HEK293 (cell line): ENCODE measurements at regions not wholly inside any gene's neighbourhood (a gene's known extent, or its start where the extent isn't known, plus 50 kb on each side); places are given as distances from the start of the nearest gene placed in this dataset.

ENCODE experiments used
- CTCF ChIA-PET: fragments of 350-600 bp; formaldehyde crosslinking; extraction: SDS; loops from one replicate; lab custom pipeline; 2021; ENCODE audit warnings: antibody characterized with exemption; lab: Yijun Ruan, JAX
- POLR2A ChIA-PET: fragments of 300-600 bp; formaldehyde crosslinking; extraction: SDS; loops from one replicate; lab custom pipeline; 2020; ENCODE audit warnings: antibody characterized with exemption, inconsistent platforms; lab: Yijun Ruan, JAX
- H3K27ac ChIP-seq: fragments of 200-500 bp; sonication (Bioruptor generic); 2 replicates; pipeline ENCODE4 v1.5.1; 2014; ENCODE audit warnings: low read depth, low read length, control low read depth, inconsistent platforms; ENCODE audit errors: extremely low read depth
- H3K36me3 ChIP-seq, 2 experiments: fragments of 200-500 bp in 1 of 2; sonication (Bioruptor generic) in 1 of 2; 1 replicate in 1 of 2; 2 replicates in 1 of 2; pipeline ENCODE4 v1.5.1; 2014 to 2017; ENCODE audit warnings: inconsistent platforms in 2 of 2, low read length in 2 of 2; ENCODE audit not compliant: control insufficient read depth in 2 of 2, insufficient read depth in 1 of 2
- H3K4me1 ChIP-seq: fragments of 200-500 bp; sonication (Bioruptor generic); 2 replicates; pipeline ENCODE4 v1.5.1; 2014; ENCODE audit warnings: mild to moderate bottlenecking, low read length, inconsistent platforms; ENCODE audit not compliant: control insufficient read depth, insufficient read depth
- H3K4me3 ChIP-seq: 2 replicates; pipeline ENCODE4 v1.5.1; 2011; ENCODE audit warnings: low read depth, mild to moderate bottlenecking, control low read depth, low read length, moderate library complexity
- H3K9me3 ChIP-seq: fragments of 200-500 bp; sonication (Bioruptor generic); 2 replicates; pipeline ENCODE4 v1.5.1; 2014; ENCODE audit warnings: low read depth, low read length, inconsistent platforms; ENCODE audit not compliant: control insufficient read depth, insufficient read depth
- GLIS1 ChIP-seq: fragments of 450-650 bp; formaldehyde crosslinking; IDR thresholded peaks from 2 replicates; pipeline ENCODE4 v1.5.1; 2016; ENCODE audit warnings: missing biosample characterization, missing genetic modification characterization
- KLF8 ChIP-seq: fragments of 450-650 bp; formaldehyde crosslinking; IDR thresholded peaks from 2 replicates; pipeline ENCODE4 v1.5.1; 2016; ENCODE audit warnings: missing biosample characterization, missing genetic modification characterization
- MYNN ChIP-seq: fragments of 450-650 bp; formaldehyde crosslinking; IDR thresholded peaks from 2 replicates; pipeline ENCODE4 v1.5.1; 2016; ENCODE audit warnings: missing biosample characterization, missing genetic modification characterization, borderline replicate concordance
- OSR2 ChIP-seq: fragments of 450-650 bp; formaldehyde crosslinking; IDR thresholded peaks from 2 replicates; pipeline ENCODE4 v1.5.1; 2016; ENCODE audit warnings: missing biosample characterization, missing genetic modification characterization
- OVOL3 ChIP-seq: fragments of 450-650 bp; formaldehyde crosslinking; IDR thresholded peaks from 2 replicates; pipeline ENCODE4 v1.5.1; 2016; ENCODE audit warnings: missing biosample characterization, missing genetic modification characterization
- ZBTB17 ChIP-seq: fragments of 450-650 bp; formaldehyde crosslinking; IDR thresholded peaks from 2 replicates; pipeline ENCODE4 v1.5.1; 2016; ENCODE audit warnings: missing biosample characterization, missing genetic modification characterization
- ZFP69B ChIP-seq: fragments of 450-650 bp; formaldehyde crosslinking; IDR thresholded peaks from 2 replicates; pipeline ENCODE4 v1.5.1; 2016; ENCODE audit warnings: missing biosample characterization, missing genetic modification characterization
- ZNF10 ChIP-seq: fragments of 450-650 bp; formaldehyde crosslinking; IDR thresholded peaks from 2 replicates; pipeline ENCODE4 v1.5.1; 2017; ENCODE audit warnings: missing biosample characterization, missing genetic modification characterization
- ZNF146 ChIP-seq: fragments of 450-650 bp; formaldehyde crosslinking; IDR thresholded peaks from 2 replicates; pipeline ENCODE4 v1.5.1; 2016; ENCODE audit warnings: missing biosample characterization, missing genetic modification characterization
- ZNF169 ChIP-seq: fragments of 450-650 bp; formaldehyde crosslinking; IDR thresholded peaks from 2 replicates; pipeline ENCODE4 v1.5.1; 2016; ENCODE audit warnings: missing biosample characterization, missing genetic modification characterization
- ZNF214 ChIP-seq: fragments of 450-650 bp; formaldehyde crosslinking; IDR thresholded peaks from 2 replicates; pipeline ENCODE4 v1.5.1; 2017; ENCODE audit warnings: missing biosample characterization, mild to moderate bottlenecking, missing genetic modification characterization, borderline replicate concordance
- ZNF324 ChIP-seq: fragments of 450-650 bp; formaldehyde crosslinking; IDR thresholded peaks from 2 replicates; pipeline ENCODE4 v1.5.1; 2016; ENCODE audit warnings: missing biosample characterization, missing genetic modification characterization
- ZNF404 ChIP-seq: fragments of 450-650 bp; formaldehyde crosslinking; IDR thresholded peaks from 2 replicates; pipeline ENCODE4 v1.5.1; 2017; ENCODE audit warnings: missing biosample characterization, missing genetic modification characterization
- ZNF473 ChIP-seq: fragments of 450-650 bp; formaldehyde crosslinking; IDR thresholded peaks from 2 replicates; pipeline ENCODE4 v1.5.1; 2017; ENCODE audit warnings: missing biosample characterization, missing genetic modification characterization
- ZNF558 ChIP-seq: fragments of 450-650 bp; formaldehyde crosslinking; IDR thresholded peaks from 2 replicates; pipeline ENCODE4 v1.5.1; 2016; ENCODE audit warnings: missing biosample characterization, missing genetic modification characterization
- ZNF585B ChIP-seq: fragments of 450-650 bp; formaldehyde crosslinking; IDR thresholded peaks from 2 replicates; pipeline ENCODE4 v1.5.1; 2016; ENCODE audit warnings: missing biosample characterization, missing genetic modification characterization
- ZNF600 ChIP-seq: fragments of 450-650 bp; formaldehyde crosslinking; IDR thresholded peaks from 2 replicates; pipeline ENCODE4 v1.5.1; 2016; ENCODE audit warnings: missing biosample characterization, missing genetic modification characterization
- ZNF623 ChIP-seq: fragments of 450-650 bp; formaldehyde crosslinking; IDR thresholded peaks from 2 replicates; pipeline ENCODE4 v1.5.1; 2016; ENCODE audit warnings: missing biosample characterization, missing genetic modification characterization
- ZNF707 ChIP-seq: fragments of 450-650 bp; formaldehyde crosslinking; IDR thresholded peaks from 2 replicates; pipeline ENCODE4 v1.5.1; 2016; ENCODE audit warnings: missing biosample characterization, missing genetic modification characterization
- TF ChIP-seq, protein P1 (sequence below): fragments of 450-650 bp; formaldehyde crosslinking; IDR thresholded peaks from 2 replicates; pipeline ENCODE4 v1.5.1; 2016; ENCODE audit warnings: missing biosample characterization, missing genetic modification characterization
- TF ChIP-seq, protein P2 (sequence below): fragments of 450-650 bp; formaldehyde crosslinking; IDR thresholded peaks from 2 replicates; pipeline ENCODE4 v1.5.1; 2016; ENCODE audit warnings: missing biosample characterization, missing genetic modification characterization
- TF ChIP-seq, protein P3 (sequence below): fragments of 450-650 bp; formaldehyde crosslinking; IDR thresholded peaks from 2 replicates; pipeline ENCODE4 v1.5.1; 2016; ENCODE audit warnings: missing biosample characterization, missing genetic modification characterization
- TF ChIP-seq, protein P4 (sequence below): fragments of 450-650 bp; formaldehyde crosslinking; IDR thresholded peaks from 2 replicates; pipeline ENCODE4 v1.5.1; 2017; ENCODE audit warnings: missing biosample characterization, mild to moderate bottlenecking, missing genetic modification characterization, moderate library complexity
- TF ChIP-seq, protein P5 (sequence below): fragments of 450-650 bp; formaldehyde crosslinking; IDR thresholded peaks from 2 replicates; pipeline ENCODE4 v1.5.1; 2016; ENCODE audit warnings: missing biosample characterization, missing genetic modification characterization, borderline replicate concordance
- TF ChIP-seq, protein P6 (sequence below): fragments of 450-650 bp; formaldehyde crosslinking; IDR thresholded peaks from 2 replicates; pipeline ENCODE4 v1.5.1; 2016; ENCODE audit warnings: missing biosample characterization, missing genetic modification characterization

DNA sequence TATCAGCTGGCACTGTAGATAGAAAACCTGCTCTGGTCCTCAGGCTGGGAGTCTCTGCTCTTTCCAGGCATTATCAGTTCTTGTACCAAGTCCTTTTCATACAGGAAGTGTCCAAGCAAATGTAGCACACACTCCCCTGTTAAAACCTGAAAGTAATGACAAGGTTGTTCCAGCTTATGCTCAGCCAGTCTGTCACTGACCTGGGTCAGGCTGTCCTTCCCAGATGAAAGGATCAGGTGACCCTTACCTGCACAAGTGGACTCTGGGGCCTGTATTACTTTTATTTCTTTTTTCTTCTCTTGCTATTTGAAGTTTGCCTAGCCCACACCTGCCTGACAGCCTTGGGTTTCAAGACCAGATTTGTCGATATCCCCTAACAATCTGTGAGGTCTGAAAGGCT lies 156.3 kb upstream of the SESN3 start:
- no peaks in the 10 kb centered on the region for H3K9me3 ChIP-seq
- TF ChIP-seq, protein P1, sequence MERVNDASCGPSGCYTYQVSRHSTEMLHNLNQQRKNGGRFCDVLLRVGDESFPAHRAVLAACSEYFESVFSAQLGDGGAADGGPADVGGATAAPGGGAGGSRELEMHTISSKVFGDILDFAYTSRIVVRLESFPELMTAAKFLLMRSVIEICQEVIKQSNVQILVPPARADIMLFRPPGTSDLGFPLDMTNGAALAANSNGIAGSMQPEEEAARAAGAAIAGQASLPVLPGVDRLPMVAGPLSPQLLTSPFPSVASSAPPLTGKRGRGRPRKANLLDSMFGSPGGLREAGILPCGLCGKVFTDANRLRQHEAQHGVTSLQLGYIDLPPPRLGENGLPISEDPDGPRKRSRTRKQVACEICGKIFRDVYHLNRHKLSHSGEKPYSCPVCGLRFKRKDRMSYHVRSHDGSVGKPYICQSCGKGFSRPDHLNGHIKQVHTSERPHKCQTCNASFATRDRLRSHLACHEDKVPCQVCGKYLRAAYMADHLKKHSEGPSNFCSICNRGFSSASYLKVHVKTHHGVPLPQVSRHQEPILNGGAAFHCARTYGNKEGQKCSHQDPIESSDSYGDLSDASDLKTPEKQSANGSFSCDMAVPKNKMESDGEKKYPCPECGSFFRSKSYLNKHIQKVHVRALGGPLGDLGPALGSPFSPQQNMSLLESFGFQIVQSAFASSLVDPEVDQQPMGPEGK (tag by site-specific recombination) = no peak
- TF ChIP-seq ZNF169 (tag by site-specific recombination) = no peak
- no peak for TF ChIP-seq ZNF404
- TF ChIP-seq OVOL3 (tag by site-specific recombination) = no peak
- no peak for TF ChIP-seq ZNF10
- TF ChIP-seq ZNF324 = no peak
- no peak for TF ChIP-seq MYNN (tag by site-specific recombination)
- TF ChIP-seq ZNF558 (tag by site-specific recombination) = no peak
- no peak for TF ChIP-seq KLF8 (tag by site-specific recombination)
- no peak for TF ChIP-seq ZFP69B (tag by site-specific recombination)
- no peak for TF ChIP-seq GLIS1 (tag by site-specific recombination)
- TF ChIP-seq, protein P2, sequence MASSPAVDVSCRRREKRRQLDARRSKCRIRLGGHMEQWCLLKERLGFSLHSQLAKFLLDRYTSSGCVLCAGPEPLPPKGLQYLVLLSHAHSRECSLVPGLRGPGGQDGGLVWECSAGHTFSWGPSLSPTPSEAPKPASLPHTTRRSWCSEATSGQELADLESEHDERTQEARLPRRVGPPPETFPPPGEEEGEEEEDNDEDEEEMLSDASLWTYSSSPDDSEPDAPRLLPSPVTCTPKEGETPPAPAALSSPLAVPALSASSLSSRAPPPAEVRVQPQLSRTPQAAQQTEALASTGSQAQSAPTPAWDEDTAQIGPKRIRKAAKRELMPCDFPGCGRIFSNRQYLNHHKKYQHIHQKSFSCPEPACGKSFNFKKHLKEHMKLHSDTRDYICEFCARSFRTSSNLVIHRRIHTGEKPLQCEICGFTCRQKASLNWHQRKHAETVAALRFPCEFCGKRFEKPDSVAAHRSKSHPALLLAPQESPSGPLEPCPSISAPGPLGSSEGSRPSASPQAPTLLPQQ = no peak
- no peaks in the 10 kb centered on the region for H3K36me3 ChIP-seq
- H3K27ac ChIP-seq = no peak overlapping the region
- ChIA-PET CTCF (interaction anchor here (0.8 kb wide), 1 partner anchor 179 kb away, joined by 3 read pairs; no protein-coding TSS in a partner anchor), POLR2A (interaction anchor here (1.2 kb wide), 1 partner anchor 156 kb away, joined by 3 read pairs; the partner anchor contains the start of gene SESN3)
- H3K4me1 ChIP-seq = no peaks in the 10 kb centered on the region
- H3K4me3 ChIP-seq = no peak overlapping the region

DNA sequence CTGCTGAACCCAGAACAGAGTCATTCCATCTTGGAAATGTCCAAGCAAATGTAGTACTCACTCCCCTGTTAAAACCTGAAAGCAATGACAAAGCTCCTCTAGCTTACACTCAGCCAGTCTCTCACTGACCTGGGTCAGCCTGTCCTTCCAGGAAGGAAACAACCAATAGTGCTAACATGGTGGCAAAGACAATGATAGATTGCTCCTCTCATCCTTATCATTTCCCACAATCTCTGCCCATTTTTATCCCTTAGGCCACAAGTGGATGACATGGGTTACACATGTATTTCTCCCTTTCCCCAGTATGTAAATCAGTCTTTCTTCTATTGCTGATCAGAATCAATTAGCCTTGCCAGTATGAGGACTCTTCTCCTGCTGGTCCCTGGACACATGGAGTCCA lies 154.6 kb upstream of the SESN3 start:
- H3K4me3 ChIP-seq = no peak overlapping the region
- no peaks in the 10 kb centered on the region for H3K9me3 ChIP-seq
- H3K27ac ChIP-seq = no peak overlapping the region
- ChIA-PET POLR2A (no interaction called here), CTCF (no interaction called here)
- H3K4me1 ChIP-seq = no peaks in the 10 kb centered on the region
- no peaks in the 10 kb centered on the region for H3K36me3 ChIP-seq
- TF ChIP-seq, protein P3, sequence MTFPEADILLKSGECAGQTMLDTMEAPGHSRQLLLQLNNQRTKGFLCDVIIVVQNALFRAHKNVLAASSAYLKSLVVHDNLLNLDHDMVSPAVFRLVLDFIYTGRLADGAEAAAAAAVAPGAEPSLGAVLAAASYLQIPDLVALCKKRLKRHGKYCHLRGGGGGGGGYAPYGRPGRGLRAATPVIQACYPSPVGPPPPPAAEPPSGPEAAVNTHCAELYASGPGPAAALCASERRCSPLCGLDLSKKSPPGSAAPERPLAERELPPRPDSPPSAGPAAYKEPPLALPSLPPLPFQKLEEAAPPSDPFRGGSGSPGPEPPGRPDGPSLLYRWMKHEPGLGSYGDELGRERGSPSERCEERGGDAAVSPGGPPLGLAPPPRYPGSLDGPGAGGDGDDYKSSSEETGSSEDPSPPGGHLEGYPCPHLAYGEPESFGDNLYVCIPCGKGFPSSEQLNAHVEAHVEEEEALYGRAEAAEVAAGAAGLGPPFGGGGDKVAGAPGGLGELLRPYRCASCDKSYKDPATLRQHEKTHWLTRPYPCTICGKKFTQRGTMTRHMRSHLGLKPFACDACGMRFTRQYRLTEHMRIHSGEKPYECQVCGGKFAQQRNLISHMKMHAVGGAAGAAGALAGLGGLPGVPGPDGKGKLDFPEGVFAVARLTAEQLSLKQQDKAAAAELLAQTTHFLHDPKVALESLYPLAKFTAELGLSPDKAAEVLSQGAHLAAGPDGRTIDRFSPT (tag by site-specific recombination) = no peak
- TF ChIP-seq ZNF473 = no peak
- no peak for TF ChIP-seq ZNF214 (tag by site-specific recombination)
- TF ChIP-seq OSR2 = no peak
- TF ChIP-seq KLF8 (tag by site-specific recombination) = no peak
- TF ChIP-seq, protein P4, sequence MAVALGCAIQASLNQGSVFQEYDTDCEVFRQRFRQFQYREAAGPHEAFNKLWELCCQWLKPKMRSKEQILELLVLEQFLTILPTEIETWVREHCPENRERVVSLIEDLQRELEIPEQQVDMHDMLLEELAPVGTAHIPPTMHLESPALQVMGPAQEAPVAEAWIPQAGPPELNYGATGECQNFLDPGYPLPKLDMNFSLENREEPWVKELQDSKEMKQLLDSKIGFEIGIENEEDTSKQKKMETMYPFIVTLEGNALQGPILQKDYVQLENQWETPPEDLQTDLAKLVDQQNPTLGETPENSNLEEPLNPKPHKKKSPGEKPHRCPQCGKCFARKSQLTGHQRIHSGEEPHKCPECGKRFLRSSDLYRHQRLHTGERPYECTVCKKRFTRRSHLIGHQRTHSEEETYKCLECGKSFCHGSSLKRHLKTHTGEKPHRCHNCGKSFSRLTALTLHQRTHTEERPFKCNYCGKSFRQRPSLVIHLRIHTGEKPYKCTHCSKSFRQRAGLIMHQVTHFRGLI (tag by site-specific recombination) = no peak
- TF ChIP-seq ZNF585B = no peak
- TF ChIP-seq ZNF623 (tag by site-specific recombination) = no peak
- no peak for TF ChIP-seq ZNF146 (tag by site-specific recombination)
- TF ChIP-seq ZNF707 (tag by site-specific recombination) = no peak
- no peak for TF ChIP-seq ZNF600 (tag by site-specific recombination)
- TF ChIP-seq, protein P5, sequence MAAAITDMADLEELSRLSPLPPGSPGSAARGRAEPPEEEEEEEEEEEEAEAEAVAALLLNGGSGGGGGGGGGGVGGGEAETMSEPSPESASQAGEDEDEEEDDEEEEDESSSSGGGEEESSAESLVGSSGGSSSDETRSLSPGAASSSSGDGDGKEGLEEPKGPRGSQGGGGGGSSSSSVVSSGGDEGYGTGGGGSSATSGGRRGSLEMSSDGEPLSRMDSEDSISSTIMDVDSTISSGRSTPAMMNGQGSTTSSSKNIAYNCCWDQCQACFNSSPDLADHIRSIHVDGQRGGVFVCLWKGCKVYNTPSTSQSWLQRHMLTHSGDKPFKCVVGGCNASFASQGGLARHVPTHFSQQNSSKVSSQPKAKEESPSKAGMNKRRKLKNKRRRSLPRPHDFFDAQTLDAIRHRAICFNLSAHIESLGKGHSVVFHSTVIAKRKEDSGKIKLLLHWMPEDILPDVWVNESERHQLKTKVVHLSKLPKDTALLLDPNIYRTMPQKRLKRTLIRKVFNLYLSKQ (tag by site-specific recombination) = no peak
- TF ChIP-seq ZBTB17 = no peak
- TF ChIP-seq, protein P6, sequence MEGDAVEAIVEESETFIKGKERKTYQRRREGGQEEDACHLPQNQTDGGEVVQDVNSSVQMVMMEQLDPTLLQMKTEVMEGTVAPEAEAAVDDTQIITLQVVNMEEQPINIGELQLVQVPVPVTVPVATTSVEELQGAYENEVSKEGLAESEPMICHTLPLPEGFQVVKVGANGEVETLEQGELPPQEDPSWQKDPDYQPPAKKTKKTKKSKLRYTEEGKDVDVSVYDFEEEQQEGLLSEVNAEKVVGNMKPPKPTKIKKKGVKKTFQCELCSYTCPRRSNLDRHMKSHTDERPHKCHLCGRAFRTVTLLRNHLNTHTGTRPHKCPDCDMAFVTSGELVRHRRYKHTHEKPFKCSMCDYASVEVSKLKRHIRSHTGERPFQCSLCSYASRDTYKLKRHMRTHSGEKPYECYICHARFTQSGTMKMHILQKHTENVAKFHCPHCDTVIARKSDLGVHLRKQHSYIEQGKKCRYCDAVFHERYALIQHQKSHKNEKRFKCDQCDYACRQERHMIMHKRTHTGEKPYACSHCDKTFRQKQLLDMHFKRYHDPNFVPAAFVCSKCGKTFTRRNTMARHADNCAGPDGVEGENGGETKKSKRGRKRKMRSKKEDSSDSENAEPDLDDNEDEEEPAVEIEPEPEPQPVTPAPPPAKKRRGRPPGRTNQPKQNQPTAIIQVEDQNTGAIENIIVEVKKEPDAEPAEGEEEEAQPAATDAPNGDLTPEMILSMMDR (tag by site-specific recombination) = no peak
